ENCODE measurements at regions not wholly inside any gene's neighbourhood (a gene's known extent, or its start where the extent isn't known, plus 50 kb on each side); places are given as distances from the start of the nearest gene placed in this dataset.

DNA sequence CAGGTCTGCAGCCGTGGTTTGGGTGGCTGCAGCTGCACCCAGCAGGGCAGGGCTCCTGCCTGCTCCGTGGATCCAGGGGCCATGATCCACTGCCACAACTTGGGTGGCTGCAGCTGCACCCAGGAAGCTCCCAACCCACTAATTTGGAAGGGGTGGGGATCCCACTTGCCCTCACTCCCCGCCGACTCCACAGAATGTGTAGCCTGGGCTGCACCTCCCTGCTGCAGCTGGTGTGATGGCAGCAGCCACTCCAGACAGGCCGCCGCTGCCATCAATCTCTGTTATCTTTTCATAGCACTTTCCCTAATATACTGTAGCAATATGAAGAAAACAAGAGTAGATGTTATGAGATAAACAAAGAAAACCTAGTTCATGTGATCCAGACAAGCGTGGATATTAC, 137.8 kb upstream of the CNTN3 start:
- intact Hi-C loops (cut with micrococcal nuclease) (no loop called here), in situ Hi-C loops (cut with MboI) (no loop called here)
- Histone ChIP-seq H3K27ac (ENCODE audit: extremely low read depth, low read depth, low read length) (no peak overlapping the region), H3K9ac (ENCODE audit: insufficient read depth in 1 of 2, low read depth in 2 of 2, low read length in 2 of 2) (no peak overlapping the region), H3K36me3 (ENCODE audit: control insufficient read depth, insufficient read depth, low read length) (no peaks in the 10 kb centered on the region), H3K79me2 (ENCODE audit: control insufficient read depth, insufficient read depth, low read length) (no peaks in the 10 kb centered on the region), H3K9me3 (replicated peaks; ENCODE audit: control insufficient read depth, insufficient read depth, low read depth, low read length) (no peaks in the 10 kb centered on the region), H3K9me1 (ENCODE audit: control insufficient read depth, insufficient read depth, low read length) (no peaks in the 10 kb centered on the region), H3K4me1 (replicated peaks in 1 of 2; ENCODE audit: control insufficient read depth in 2 of 2, insufficient read depth in 2 of 2, low read length in 2 of 2) (no peaks in the 10 kb centered on the region), H3K4me2 (ENCODE audit: insufficient read depth, low read length) (no peak overlapping the region), H3K4me3 (no peak overlapping the region), H3K27me3 (ENCODE audit: control insufficient read depth in 2 of 2, insufficient read depth in 2 of 2, low read length in 2 of 2) (no peaks in the 10 kb centered on the region), H2AFZ (ENCODE audit: low read depth, low read length) (no peak overlapping the region), H4K20me1 (replicated peaks; ENCODE audit: control insufficient read depth, insufficient read depth, low read length) (no peaks in the 10 kb centered on the region)
- FAIRE-seq (no peak), DNase-seq (ENCODE audit: extremely low read depth in 1 of 4, low spot score in 3 of 4) (no peak), ATAC-seq (no peak)
- no TSS peak for BruUV-seq (replicated peaks)
- 0% methylated on average over 5 of the region's 7 CpGs for WGBS (ENCODE audit: insufficient coverage, low coverage, missing lambda C conversion rate)
- ChIA-PET POLR2A (no interaction called here), CTCF (ENCODE audit: low intra/inter-chr PET ratio) (no interaction called here)
- TF ChIP-seq GATAD2A (IDR thresholded peaks at IDR 0.05) (no peak), PTTG1 (tag; IDR thresholded peaks at IDR 0.05; ENCODE audit: low read depth) (no peak), CBFB (CRISPR knock-in tag; IDR thresholded peaks at IDR 0.05) (no peak), NCOR1 (IDR thresholded peaks at IDR 0.05) (no peak), TAF7 (tag; IDR thresholded peaks at IDR 0.05) (no peak), CCAR2 (IDR thresholded peaks at IDR 0.05; ENCODE audit: low read depth, low read length) (no peak)

GRCh38 chr3:74751775-74752174, 137.3 kb upstream of the CNTN3 start:
- no peaks in the 10 kb centered on the region for H3K4me1 ChIP-seq (replicated peaks in 1 of 2; ENCODE audit: control insufficient read depth in 2 of 2, insufficient read depth in 2 of 2, low read length in 2 of 2)
- in situ Hi-C loops (cut with MboI) (no loop called here), intact Hi-C loops (cut with micrococcal nuclease) (no loop called here)
- ChIA-PET POLR2A (no interaction called here), CTCF (ENCODE audit: low intra/inter-chr PET ratio) (no interaction called here)
- no peaks in the 10 kb centered on the region for H3K27me3 ChIP-seq (ENCODE audit: control insufficient read depth in 2 of 2, insufficient read depth in 2 of 2, low read length in 2 of 2)
- no peak for DNase-seq (ENCODE audit: extremely low read depth in 1 of 4, low spot score in 3 of 4)
- no peaks in the 10 kb centered on the region for H4K20me1 ChIP-seq (replicated peaks; ENCODE audit: control insufficient read depth, insufficient read depth, low read length)
- no peak overlapping the region for H3K27ac ChIP-seq (ENCODE audit: extremely low read depth, low read depth, low read length)
- BruUV-seq (replicated peaks): no TSS peak
- FAIRE-seq: no peak
- no peak for ATAC-seq
- H3K4me3 ChIP-seq: no peak overlapping the region
- TF ChIP-seq E2F5 (CRISPR knock-in tag; IDR thresholded peaks at IDR 0.05): no peak
- TF ChIP-seq CBX3 (IDR thresholded peaks at IDR 0.05; ENCODE audit: borderline replicate concordance in 1 of 2, low read length in 2 of 2): no peak
- no peak overlapping the region for H2AFZ ChIP-seq (ENCODE audit: low read depth, low read length)
- H3K4me2 ChIP-seq (ENCODE audit: insufficient read depth, low read length): no peak overlapping the region
- H3K36me3 ChIP-seq (ENCODE audit: control insufficient read depth, insufficient read depth, low read length): no peaks in the 10 kb centered on the region
- H3K79me2 ChIP-seq (ENCODE audit: control insufficient read depth, insufficient read depth, low read length): no peaks in the 10 kb centered on the region
- no peak overlapping the region for H3K9ac ChIP-seq (ENCODE audit: insufficient read depth in 1 of 2, low read depth in 2 of 2, low read length in 2 of 2)
- H3K9me3 ChIP-seq (replicated peaks; ENCODE audit: control insufficient read depth, insufficient read depth, low read depth, low read length): no peaks in the 10 kb centered on the region
- WGBS (ENCODE audit: insufficient coverage, low coverage, missing lambda C conversion rate): 0% methylated on average over 3 of the region's 7 CpGs
- no peaks in the 10 kb centered on the region for H3K9me1 ChIP-seq (ENCODE audit: control insufficient read depth, insufficient read depth, low read length)

All from K562 (cell line).